Liver (tissue), 3 donors: ENCODE measurements at regions not wholly inside any gene's neighbourhood (a gene's known extent, or its start where the extent isn't known, plus 50 kb on each side); places are given as distances from the start of the nearest gene placed in this dataset.

Experiments used
- FOXA2 ChIP-seq: IDR thresholded peaks from 2 replicates; pipeline ENCODE4 v1.6.1; 2016; ENCODE audit warnings: antibody characterized with exemption
- GABPA ChIP-seq, 2 donors: IDR thresholded peaks in 1 of 2; conservative IDR thresholded peaks in 1 of 2; 2 replicates each; pipeline ENCODE4 v1.6.1; 2016; ENCODE audit warnings: antibody characterized with exemption in 2 of 2, mild to moderate bottlenecking in 1 of 2, moderate library complexity in 1 of 2
- JUND ChIP-seq, 2 donors: IDR thresholded peaks; 2 replicates each; pipeline ENCODE4 v1.6.1; 2016; ENCODE audit warnings: antibody characterized with exemption in 2 of 2
- NR2F2 ChIP-seq: IDR thresholded peaks from 2 replicates; pipeline ENCODE4 v1.6.1; 2016; ENCODE audit warnings: antibody characterized with exemption
- RXRA ChIP-seq, 2 donors: IDR thresholded peaks; 2 replicates each; pipeline ENCODE4 v1.6.1; 2017 to 2018; ENCODE audit warnings: antibody characterized with exemption in 2 of 2, mild to moderate bottlenecking in 1 of 2
- SP1 ChIP-seq: IDR thresholded peaks from 2 replicates; pipeline ENCODE4 v1.6.1; 2018; ENCODE audit warnings: antibody characterized with exemption, mild to moderate bottlenecking
- YY1 ChIP-seq: IDR thresholded peaks from 2 replicates; pipeline ENCODE4 v1.6.1; 2016; ENCODE audit warnings: antibody characterized with exemption, mild to moderate bottlenecking
- TF ChIP-seq, protein P1 (sequence below): fragments of 150-350 bp; IDR thresholded peaks from 2 replicates; pipeline ENCODE4 v1.5.1; 2017; ENCODE audit warnings: improper control_type of control experiment, low read depth, low read length; ENCODE audit not compliant: missing input control
- TF ChIP-seq, protein P2 (sequence below): IDR thresholded peaks from 2 replicates; pipeline ENCODE4 v1.6.1; 2016; ENCODE audit warnings: antibody characterized with exemption
- TF ChIP-seq, protein P3 (sequence below): IDR thresholded peaks from 2 replicates; pipeline ENCODE4 v1.6.1; 2016; ENCODE audit warnings: antibody characterized with exemption
- TF ChIP-seq, protein P4 (sequence below): IDR thresholded peaks from 2 replicates; pipeline ENCODE4 v1.6.1; 2016; ENCODE audit warnings: antibody characterized with exemption, mild to moderate bottlenecking
- donor health status: healthy.
- donor health status: healthy.

DNA sequence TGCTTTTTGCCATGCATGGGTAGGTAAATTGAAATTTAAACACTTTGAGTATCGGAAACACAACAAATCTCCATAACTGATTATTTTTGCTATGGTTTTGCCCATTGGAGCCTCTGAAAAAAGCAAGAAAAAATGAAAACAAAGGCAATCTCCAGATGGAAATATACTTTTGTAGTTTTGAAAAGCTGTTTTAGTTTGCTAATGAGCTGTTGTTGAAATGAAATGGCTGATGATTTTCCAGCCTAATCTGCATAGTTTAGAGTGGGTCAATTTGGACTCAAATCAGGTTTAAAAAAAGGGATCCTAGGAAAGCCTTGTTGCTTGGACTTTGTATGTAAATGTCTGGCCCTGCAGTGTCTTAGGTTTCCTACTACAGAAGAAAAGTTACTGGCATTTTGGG is 285.8 kb downstream of the CAAP1 start:
- TF ChIP-seq, protein P1, sequence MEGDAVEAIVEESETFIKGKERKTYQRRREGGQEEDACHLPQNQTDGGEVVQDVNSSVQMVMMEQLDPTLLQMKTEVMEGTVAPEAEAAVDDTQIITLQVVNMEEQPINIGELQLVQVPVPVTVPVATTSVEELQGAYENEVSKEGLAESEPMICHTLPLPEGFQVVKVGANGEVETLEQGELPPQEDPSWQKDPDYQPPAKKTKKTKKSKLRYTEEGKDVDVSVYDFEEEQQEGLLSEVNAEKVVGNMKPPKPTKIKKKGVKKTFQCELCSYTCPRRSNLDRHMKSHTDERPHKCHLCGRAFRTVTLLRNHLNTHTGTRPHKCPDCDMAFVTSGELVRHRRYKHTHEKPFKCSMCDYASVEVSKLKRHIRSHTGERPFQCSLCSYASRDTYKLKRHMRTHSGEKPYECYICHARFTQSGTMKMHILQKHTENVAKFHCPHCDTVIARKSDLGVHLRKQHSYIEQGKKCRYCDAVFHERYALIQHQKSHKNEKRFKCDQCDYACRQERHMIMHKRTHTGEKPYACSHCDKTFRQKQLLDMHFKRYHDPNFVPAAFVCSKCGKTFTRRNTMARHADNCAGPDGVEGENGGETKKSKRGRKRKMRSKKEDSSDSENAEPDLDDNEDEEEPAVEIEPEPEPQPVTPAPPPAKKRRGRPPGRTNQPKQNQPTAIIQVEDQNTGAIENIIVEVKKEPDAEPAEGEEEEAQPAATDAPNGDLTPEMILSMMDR = no peak
- no peak for TF ChIP-seq RXRA (IDR thresholded peaks at IDR 0.05)
- TF ChIP-seq, protein P2, sequence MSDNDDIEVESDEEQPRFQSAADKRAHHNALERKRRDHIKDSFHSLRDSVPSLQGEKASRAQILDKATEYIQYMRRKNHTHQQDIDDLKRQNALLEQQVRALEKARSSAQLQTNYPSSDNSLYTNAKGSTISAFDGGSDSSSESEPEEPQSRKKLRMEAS = no peak
- TF ChIP-seq, protein P3, sequence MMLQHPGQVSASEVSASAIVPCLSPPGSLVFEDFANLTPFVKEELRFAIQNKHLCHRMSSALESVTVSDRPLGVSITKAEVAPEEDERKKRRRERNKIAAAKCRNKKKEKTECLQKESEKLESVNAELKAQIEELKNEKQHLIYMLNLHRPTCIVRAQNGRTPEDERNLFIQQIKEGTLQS = no peak
- TF ChIP-seq GABPA (IDR thresholded peaks at IDR 0.05 in 1 of 2, conservative IDR thresholded peaks at IDR 0.05 in 1 of 2) = no peak
- TF ChIP-seq SP1 = no peak
- TF ChIP-seq, protein P4, sequence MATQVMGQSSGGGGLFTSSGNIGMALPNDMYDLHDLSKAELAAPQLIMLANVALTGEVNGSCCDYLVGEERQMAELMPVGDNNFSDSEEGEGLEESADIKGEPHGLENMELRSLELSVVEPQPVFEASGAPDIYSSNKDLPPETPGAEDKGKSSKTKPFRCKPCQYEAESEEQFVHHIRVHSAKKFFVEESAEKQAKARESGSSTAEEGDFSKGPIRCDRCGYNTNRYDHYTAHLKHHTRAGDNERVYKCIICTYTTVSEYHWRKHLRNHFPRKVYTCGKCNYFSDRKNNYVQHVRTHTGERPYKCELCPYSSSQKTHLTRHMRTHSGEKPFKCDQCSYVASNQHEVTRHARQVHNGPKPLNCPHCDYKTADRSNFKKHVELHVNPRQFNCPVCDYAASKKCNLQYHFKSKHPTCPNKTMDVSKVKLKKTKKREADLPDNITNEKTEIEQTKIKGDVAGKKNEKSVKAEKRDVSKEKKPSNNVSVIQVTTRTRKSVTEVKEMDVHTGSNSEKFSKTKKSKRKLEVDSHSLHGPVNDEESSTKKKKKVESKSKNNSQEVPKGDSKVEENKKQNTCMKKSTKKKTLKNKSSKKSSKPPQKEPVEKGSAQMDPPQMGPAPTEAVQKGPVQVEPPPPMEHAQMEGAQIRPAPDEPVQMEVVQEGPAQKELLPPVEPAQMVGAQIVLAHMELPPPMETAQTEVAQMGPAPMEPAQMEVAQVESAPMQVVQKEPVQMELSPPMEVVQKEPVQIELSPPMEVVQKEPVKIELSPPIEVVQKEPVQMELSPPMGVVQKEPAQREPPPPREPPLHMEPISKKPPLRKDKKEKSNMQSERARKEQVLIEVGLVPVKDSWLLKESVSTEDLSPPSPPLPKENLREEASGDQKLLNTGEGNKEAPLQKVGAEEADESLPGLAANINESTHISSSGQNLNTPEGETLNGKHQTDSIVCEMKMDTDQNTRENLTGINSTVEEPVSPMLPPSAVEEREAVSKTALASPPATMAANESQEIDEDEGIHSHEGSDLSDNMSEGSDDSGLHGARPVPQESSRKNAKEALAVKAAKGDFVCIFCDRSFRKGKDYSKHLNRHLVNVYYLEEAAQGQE = no peak
- TF ChIP-seq NR2F2 = no peak
- TF ChIP-seq JUND (IDR thresholded peaks at IDR 0.05) = no peak
- no peak for TF ChIP-seq YY1
- TF ChIP-seq FOXA2 = no peak
